ENCODE measurements at regions not wholly inside any gene's neighbourhood (a gene's known extent, or its start where the extent isn't known, plus 50 kb on each side); places are given as distances from the start of the nearest gene placed in this dataset.
"Not testable (repeated sequence)": the region's sequence is repeated elsewhere in the genome, so short reads cannot be mapped to it uniquely, and the experiment has no call there.

DNA sequence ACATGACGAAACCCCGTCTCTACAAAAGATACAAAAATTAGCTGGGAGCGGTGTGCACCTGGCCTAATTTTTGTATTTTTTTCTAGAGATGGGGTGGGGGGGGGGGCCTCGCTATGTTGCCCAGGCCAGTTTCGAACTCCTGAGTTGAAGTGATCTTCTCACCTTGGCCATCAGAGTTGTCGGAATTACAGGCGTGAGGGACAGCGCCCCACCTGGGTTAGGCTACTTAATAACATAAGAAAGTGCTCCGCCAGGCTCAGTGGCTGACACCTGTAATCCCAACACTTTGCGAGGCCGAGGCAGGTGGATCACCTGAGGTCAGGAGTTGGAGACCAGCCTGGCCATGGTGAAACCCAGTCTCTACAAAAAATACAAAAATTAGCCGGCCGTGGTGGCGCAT lies 92.9 kb upstream of the METTL14 start:
- TF ChIP-seq, protein P1, sequence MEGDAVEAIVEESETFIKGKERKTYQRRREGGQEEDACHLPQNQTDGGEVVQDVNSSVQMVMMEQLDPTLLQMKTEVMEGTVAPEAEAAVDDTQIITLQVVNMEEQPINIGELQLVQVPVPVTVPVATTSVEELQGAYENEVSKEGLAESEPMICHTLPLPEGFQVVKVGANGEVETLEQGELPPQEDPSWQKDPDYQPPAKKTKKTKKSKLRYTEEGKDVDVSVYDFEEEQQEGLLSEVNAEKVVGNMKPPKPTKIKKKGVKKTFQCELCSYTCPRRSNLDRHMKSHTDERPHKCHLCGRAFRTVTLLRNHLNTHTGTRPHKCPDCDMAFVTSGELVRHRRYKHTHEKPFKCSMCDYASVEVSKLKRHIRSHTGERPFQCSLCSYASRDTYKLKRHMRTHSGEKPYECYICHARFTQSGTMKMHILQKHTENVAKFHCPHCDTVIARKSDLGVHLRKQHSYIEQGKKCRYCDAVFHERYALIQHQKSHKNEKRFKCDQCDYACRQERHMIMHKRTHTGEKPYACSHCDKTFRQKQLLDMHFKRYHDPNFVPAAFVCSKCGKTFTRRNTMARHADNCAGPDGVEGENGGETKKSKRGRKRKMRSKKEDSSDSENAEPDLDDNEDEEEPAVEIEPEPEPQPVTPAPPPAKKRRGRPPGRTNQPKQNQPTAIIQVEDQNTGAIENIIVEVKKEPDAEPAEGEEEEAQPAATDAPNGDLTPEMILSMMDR (conservative IDR thresholded peaks at IDR 0.05), result not testable (repeated sequence)
- not testable (repeated sequence) for TF ChIP-seq EZH2 (IDR thresholded peaks at IDR 0.05; ENCODE audit: low read depth)

Measured in PC-9 (cell line).